ENCODE measurements at regions not wholly inside any gene's neighbourhood (a gene's known extent, or its start where the extent isn't known, plus 50 kb on each side); places are given as distances from the start of the nearest gene placed in this dataset.

DNA sequence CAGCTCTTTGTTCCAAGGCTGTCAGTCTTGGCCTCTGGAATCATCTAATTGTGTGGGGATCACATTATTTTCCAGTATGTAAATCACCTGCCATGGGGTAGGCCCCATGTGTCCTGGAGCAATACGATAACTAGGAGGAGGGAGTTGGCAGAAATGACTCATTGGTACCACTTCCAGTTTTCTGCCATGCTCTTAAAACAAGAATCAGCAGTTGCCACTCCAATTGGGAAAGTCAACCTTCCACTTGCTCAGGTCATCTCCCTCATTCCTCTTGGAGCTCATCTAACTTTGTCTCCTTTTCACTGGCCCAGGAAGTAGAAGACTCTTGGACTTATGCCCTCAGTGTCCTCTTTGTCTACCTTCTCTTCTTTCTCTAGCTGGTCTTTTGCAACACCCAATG lies 487.0 kb downstream of the SLC4A3 start:
- TF ChIP-seq, protein P1, sequence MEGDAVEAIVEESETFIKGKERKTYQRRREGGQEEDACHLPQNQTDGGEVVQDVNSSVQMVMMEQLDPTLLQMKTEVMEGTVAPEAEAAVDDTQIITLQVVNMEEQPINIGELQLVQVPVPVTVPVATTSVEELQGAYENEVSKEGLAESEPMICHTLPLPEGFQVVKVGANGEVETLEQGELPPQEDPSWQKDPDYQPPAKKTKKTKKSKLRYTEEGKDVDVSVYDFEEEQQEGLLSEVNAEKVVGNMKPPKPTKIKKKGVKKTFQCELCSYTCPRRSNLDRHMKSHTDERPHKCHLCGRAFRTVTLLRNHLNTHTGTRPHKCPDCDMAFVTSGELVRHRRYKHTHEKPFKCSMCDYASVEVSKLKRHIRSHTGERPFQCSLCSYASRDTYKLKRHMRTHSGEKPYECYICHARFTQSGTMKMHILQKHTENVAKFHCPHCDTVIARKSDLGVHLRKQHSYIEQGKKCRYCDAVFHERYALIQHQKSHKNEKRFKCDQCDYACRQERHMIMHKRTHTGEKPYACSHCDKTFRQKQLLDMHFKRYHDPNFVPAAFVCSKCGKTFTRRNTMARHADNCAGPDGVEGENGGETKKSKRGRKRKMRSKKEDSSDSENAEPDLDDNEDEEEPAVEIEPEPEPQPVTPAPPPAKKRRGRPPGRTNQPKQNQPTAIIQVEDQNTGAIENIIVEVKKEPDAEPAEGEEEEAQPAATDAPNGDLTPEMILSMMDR (conservative IDR thresholded peaks at IDR 0.05; ENCODE audit: low read length), result no peak
- TF ChIP-seq EZH2phosphoT487 (IDR thresholded peaks at IDR 0.05; ENCODE audit: borderline replicate concordance), result no peak

All from Loucy (cell line).